H1 (cell line): ENCODE measurements at regions not wholly inside any gene's neighbourhood (a gene's known extent, or its start where the extent isn't known, plus 50 kb on each side); places are given as distances from the start of the nearest gene placed in this dataset.

Experiments
- CEBPB ChIP-seq: IDR thresholded peaks from 2 replicates; pipeline ENCODE4 v1.6.1; 2012; ENCODE audit warnings: low read depth, low read length
- E2F6 ChIP-seq: IDR thresholded peaks from 2 replicates; pipeline ENCODE4 v1.6.1; 2012; ENCODE audit warnings: inconsistent platforms
- EZH2 ChIP-seq: fragments of 200-600 bp; sonication (generic); IDR thresholded peaks from 2 replicates; pipeline ENCODE4 v1.7.1; 2012; ENCODE audit warnings: low read depth, mild to moderate bottlenecking, moderate library complexity, low read length, inconsistent platforms; ENCODE audit not compliant: severe bottlenecking
- RAD21 ChIP-seq, 2 experiments: IDR thresholded peaks in 1 of 2; conservative IDR thresholded peaks in 1 of 2; 2 replicates each; pipeline ENCODE4 v1.6.1; 2011; ENCODE audit warnings: low read depth in 2 of 2, low read length in 2 of 2, improper control_type of control experiment in 1 of 2, inconsistent platforms in 1 of 2, mild to moderate bottlenecking in 1 of 2, moderate library complexity in 1 of 2

- TF ChIP-seq RAD21 (IDR thresholded peaks at IDR 0.05 in 1 of 2, conservative IDR thresholded peaks at IDR 0.05 in 1 of 2; ENCODE audit: low read depth in 2 of 2, low read length in 2 of 2) = no peak
- TF ChIP-seq CEBPB = no peak
- TF ChIP-seq EZH2 = no peak
- TF ChIP-seq E2F6 = no peak
Measured at GRCh38 chr1:212182579-212182978, 102.6 kb upstream of the PPP2R5A start.
